Muscle of leg (tissue), 3 donors: ENCODE measurements at regions not wholly inside any gene's neighbourhood (a gene's known extent, or its start where the extent isn't known, plus 50 kb on each side); places are given as distances from the start of the nearest gene placed in this dataset.

Experiments
- DNase-seq: peaks from one replicate; pipeline ENCODE4 v3.0.0; 2013
- H3K27ac ChIP-seq: one replicate; pipeline ENCODE4 v1.5.1; 2013; ENCODE audit warnings: mild to moderate bottlenecking, low read length, control low read depth
- H3K27me3 ChIP-seq: one replicate; pipeline ENCODE4 v1.6.1; 2013; ENCODE audit warnings: low read length; ENCODE audit not compliant: control insufficient read depth, insufficient read depth
- H3K36me3 ChIP-seq: one replicate; pipeline ENCODE4 v1.6.1; 2013; ENCODE audit warnings: low read length; ENCODE audit not compliant: control insufficient read depth, insufficient read depth
- H3K4me1 ChIP-seq: one replicate; pipeline ENCODE4 v1.6.1; 2013; ENCODE audit warnings: low read length; ENCODE audit not compliant: control insufficient read depth, insufficient read depth
- H3K4me3 ChIP-seq: one replicate; pipeline ENCODE4 v1.5.1; 2013; ENCODE audit warnings: low read length, control low read depth
- H3K9me3 ChIP-seq: replicated peaks from 2 replicates; pipeline ENCODE4 v1.6.1; 2013; ENCODE audit warnings: low read depth, low read length; ENCODE audit not compliant: control insufficient read depth
- WGBS: methylation state at CpG from one replicate; pipeline ENCODE4 v1.1.5; 2013; ENCODE audit warnings: missing lambda C conversion rate; ENCODE audit not compliant: insufficient coverage; 5-methylcytosine and 5-hydroxymethylcytosine counted together

- Histone ChIP-seq H3K36me3 (no peaks in the 10 kb centered on the region), H3K27me3 (no peaks in the 10 kb centered on the region), H3K9me3 (no peaks in the 10 kb centered on the region), H3K4me3 (no peak overlapping the region), H3K4me1 (no peaks in the 10 kb centered on the region), H3K27ac (no peak overlapping the region)
- no peak for DNase-seq
- no CpG with 5 or more reads among the region's 4 CpGs for WGBS
These were observed 444.1 kb downstream of the OCA2 start for GRCh38 chr15:27655056-27655455.

DNA sequence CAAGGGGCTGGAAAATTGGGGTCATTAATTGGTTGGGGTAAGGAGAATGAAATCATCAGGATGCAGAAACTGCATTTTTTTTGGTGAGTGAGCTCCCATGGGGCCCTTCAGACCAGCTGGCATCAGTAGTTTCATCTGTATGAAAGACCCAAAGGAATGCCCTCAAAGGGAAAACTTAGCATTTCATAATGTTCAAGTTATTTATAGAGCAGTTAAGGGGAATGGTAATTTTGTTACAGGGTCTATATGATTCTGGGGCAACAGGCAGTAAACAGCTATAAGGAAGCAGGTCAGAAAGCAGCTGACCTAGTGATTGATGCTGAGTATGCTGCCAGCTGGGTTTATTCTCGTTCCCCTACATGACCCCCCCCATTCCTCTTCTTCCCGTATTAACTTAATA lies 448.9 kb downstream of the OCA2 start:
- no peak for DNase-seq
- WGBS: no CpG with 5 or more reads among the region's 2 CpGs
- H3K4me3 ChIP-seq: no peak overlapping the region
- no peak overlapping the region for H3K27ac ChIP-seq
- no peaks in the 10 kb centered on the region for H3K27me3 ChIP-seq
- H3K9me3 ChIP-seq: no peaks in the 10 kb centered on the region
- no peaks in the 10 kb centered on the region for H3K36me3 ChIP-seq
- peaks cover 8% of the 10 kb centered on the region for H3K4me1 ChIP-seq

- DNase-seq: peak; percentile 53
- 86% methylated on average over 2 of the region's 4 CpGs for WGBS
These were observed 450.8 kb downstream of the OCA2 start for GRCh38 chr15:27648359-27648758.

DNA sequence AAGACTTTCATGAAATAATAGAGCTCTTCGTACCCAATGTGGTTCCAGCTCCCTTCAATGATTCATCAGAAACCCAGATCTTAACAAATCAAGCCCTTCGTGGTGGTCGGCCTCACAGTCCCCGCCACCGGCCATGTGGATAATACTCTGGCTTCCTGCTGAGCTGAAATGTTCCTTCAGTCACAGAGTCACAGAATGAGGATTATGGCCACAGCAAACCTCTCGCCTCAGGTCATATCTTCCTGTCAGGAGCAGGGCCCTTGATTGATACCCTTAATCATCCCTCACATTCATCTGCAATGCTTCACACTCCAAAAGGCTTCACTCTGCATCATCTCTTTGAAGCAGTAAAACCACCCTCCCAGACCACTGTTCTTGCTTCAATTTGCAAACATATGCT lies 452.6 kb downstream of the OCA2 start:
- H3K36me3 ChIP-seq: no peaks in the 10 kb centered on the region
- H3K27me3 ChIP-seq: no peaks in the 10 kb centered on the region
- H3K4me1 ChIP-seq: peaks cover 8% of the 10 kb centered on the region
- H3K9me3 ChIP-seq: no peaks in the 10 kb centered on the region
- DNase-seq: no peak
- H3K4me3 ChIP-seq: no peak overlapping the region
- H3K27ac ChIP-seq: no peak overlapping the region
- 54% methylated on average over 6 of the region's 6 CpGs for WGBS

More at GRCh38 chr15:27648359-27648758, 450.8 kb downstream of the OCA2 start:
- H3K4me1 ChIP-seq: peaks cover 8% of the 10 kb centered on the region
- no peak overlapping the region for H3K27ac ChIP-seq
- H3K27me3 ChIP-seq: no peaks in the 10 kb centered on the region
- no peak overlapping the region for H3K4me3 ChIP-seq
- H3K36me3 ChIP-seq: no peaks in the 10 kb centered on the region
- H3K9me3 ChIP-seq: no peaks in the 10 kb centered on the region

GRCh38 chr15:27645672-27646071 lies 453.4 kb downstream of the OCA2 start:
- H3K36me3 ChIP-seq: no peaks in the 10 kb centered on the region
- WGBS: 100% methylated on average over 1 of the region's 3 CpGs
- no peaks in the 10 kb centered on the region for H3K27me3 ChIP-seq
- H3K9me3 ChIP-seq: no peaks in the 10 kb centered on the region
- H3K27ac ChIP-seq: no peak overlapping the region
- peaks cover 8% of the 10 kb centered on the region for H3K4me1 ChIP-seq
- H3K4me3 ChIP-seq: no peak overlapping the region
- no peak for DNase-seq

- Histone ChIP-seq H3K4me1 (peaks cover 8% of the 10 kb centered on the region), H3K9me3 (no peaks in the 10 kb centered on the region), H3K27ac (no peak overlapping the region), H3K36me3 (no peaks in the 10 kb centered on the region), H3K27me3 (no peaks in the 10 kb centered on the region), H3K4me3 (no peak overlapping the region)
- DNase-seq: no peak
- WGBS: no CpG with 5 or more reads among the region's 1 CpG
These were observed 456.1 kb downstream of the OCA2 start for GRCh38 chr15:27642981-27643380.

DNA sequence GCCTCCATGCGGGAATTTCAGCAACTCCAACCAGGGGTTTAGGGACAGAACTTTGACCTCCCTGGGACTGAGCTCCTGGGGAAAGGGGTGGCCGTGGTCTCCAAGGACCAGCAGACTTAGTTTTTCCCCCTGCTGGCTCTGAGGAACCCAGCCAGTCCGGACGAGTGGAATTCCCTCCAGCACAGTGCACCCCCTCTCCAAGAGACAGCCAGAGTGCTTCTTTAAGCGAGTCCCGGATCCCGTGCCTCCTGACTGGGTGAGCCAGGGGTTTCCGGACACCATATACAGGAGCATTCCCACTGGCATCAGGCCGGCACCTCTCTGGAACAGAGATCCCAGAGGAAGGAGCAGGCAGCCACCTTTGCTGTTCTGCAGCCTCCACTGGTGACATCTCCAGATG lies 459.5 kb downstream of the OCA2 start:
- no peaks in the 10 kb centered on the region for H3K36me3 ChIP-seq
- no peaks in the 10 kb centered on the region for H3K4me1 ChIP-seq
- DNase-seq: no peak
- no peak overlapping the region for H3K27ac ChIP-seq
- WGBS: 84% methylated on average over 8 of the region's 9 CpGs
- H3K27me3 ChIP-seq: no peaks in the 10 kb centered on the region
- H3K4me3 ChIP-seq: no peak overlapping the region
- no peaks in the 10 kb centered on the region for H3K9me3 ChIP-seq

DNA sequence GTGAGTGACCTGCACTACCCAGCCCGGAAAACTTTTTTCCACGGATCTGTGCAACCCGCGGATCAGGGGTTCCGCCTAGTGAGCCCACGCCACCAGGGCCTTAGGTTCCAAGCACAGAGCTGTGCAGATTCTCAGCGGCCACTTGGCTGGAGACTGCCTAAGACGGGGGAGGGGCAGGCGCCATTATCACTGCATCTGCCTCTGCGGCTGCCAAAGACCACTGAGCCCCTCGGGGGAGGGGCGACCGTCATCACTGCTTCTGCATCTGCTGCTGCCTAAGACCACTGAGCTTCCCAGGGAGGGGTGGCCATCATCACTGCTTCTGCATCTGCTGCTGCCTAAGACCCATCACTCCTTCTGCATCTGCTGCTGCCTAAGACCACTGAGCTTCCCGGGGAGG lies 460.2 kb downstream of the OCA2 start:
- 90% methylated on average over 14 of the region's 14 CpGs for WGBS
- Histone ChIP-seq H3K9me3 (no peaks in the 10 kb centered on the region), H3K36me3 (no peaks in the 10 kb centered on the region), H3K4me1 (no peaks in the 10 kb centered on the region), H3K27me3 (no peaks in the 10 kb centered on the region), H3K4me3 (no peak overlapping the region), H3K27ac (no peak overlapping the region)
- no peak for DNase-seq

DNA sequence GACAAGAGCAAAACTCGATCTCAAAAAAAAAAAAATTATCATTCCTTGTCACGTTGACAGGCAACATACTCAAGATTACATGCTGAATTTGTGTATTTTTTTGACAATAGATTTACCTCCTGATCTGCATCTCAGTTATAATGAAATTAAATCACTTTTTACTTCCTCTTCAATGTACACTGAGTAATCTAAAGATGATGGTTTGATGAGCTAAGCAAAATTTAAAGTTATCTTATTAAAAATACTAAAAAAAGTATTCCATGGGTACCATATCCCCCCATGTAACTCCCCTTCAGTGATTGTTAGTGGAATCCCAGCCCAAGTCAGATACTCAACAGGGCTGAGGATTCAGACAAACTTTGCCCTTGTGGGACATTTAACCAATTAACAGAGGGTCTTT lies 463.2 kb downstream of the OCA2 start:
- no peak for DNase-seq
- no peaks in the 10 kb centered on the region for H3K4me1 ChIP-seq
- H3K27ac ChIP-seq: no peak overlapping the region
- no peaks in the 10 kb centered on the region for H3K36me3 ChIP-seq
- no peak overlapping the region for H3K4me3 ChIP-seq
- no peaks in the 10 kb centered on the region for H3K9me3 ChIP-seq
- WGBS: no CpG with 5 or more reads among the region's 2 CpGs
- H3K27me3 ChIP-seq: no peaks in the 10 kb centered on the region

DNA sequence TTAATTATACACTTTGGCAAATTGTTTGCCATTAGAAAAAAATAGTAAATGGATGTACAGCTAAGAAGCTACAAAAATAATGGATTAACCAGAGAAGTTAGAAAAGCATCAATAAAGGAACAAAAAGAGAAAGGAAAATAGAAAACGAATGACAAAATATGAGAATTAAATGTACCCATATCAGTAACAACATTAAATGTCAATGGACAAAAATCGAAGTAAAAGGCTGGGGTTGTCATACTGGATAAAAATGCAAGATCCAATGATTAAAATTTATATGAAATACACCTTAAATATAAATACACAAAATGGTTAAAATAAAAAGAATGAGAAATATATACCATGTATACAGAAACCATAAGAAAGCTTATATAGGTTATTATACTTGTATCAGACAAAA lies 470.6 kb downstream of the OCA2 start:
- Histone ChIP-seq H3K27me3 (no peaks in the 10 kb centered on the region), H3K36me3 (no peaks in the 10 kb centered on the region), H3K4me3 (no peak overlapping the region), H3K27ac (no peak overlapping the region), H3K9me3 (peaks cover 5% of the 10 kb centered on the region), H3K4me1 (no peaks in the 10 kb centered on the region)
- no CpG with 5 or more reads among the region's 2 CpGs for WGBS
- no peak for DNase-seq

DNA sequence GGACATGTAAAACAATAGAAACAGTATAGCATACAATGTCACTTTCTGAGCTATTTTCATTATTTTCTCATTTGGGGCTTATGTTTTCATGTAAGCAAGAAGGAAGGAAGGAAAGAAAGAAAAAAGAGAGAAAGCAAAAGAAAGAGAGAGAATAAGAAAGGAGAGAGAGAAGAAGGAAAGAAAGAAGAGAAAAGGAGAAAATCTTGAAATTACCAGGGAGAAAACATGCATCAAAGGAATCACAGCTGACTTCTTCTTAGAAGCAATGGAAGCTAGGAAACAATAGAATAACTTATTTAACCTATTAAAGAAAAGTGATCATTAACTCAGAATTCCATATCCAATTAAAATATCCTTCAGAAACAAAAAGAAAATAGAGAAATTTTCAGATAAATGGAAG lies 471.5 kb downstream of the OCA2 start:
- H3K36me3 ChIP-seq: no peaks in the 10 kb centered on the region
- no peaks in the 10 kb centered on the region for H3K4me1 ChIP-seq
- H3K27me3 ChIP-seq: no peaks in the 10 kb centered on the region
- no peak overlapping the region for H3K27ac ChIP-seq
- DNase-seq: no peak
- H3K9me3 ChIP-seq: peaks cover 5% of the 10 kb centered on the region
- H3K4me3 ChIP-seq: no peak overlapping the region
